Loucy (cell line): ENCODE measurements at regions not wholly inside any gene's neighbourhood (a gene's known extent, or its start where the extent isn't known, plus 50 kb on each side); places are given as distances from the start of the nearest gene placed in this dataset.

Experiments
- EZH2phosphoT487 ChIP-seq: fragments of 200-600 bp; IDR thresholded peaks from 2 replicates; pipeline ENCODE4 v1.6.1; 2018; ENCODE audit warnings: antibody characterized with exemption, mild to moderate bottlenecking, moderate library complexity, borderline replicate concordance
- TF ChIP-seq, protein P1 (sequence below): fragments of 200-600 bp; sonication (generic); conservative IDR thresholded peaks from 2 replicates; pipeline ENCODE4 v1.5.1; 2014; ENCODE audit warnings: mild to moderate bottlenecking, antibody characterized with exemption, low read length

DNA sequence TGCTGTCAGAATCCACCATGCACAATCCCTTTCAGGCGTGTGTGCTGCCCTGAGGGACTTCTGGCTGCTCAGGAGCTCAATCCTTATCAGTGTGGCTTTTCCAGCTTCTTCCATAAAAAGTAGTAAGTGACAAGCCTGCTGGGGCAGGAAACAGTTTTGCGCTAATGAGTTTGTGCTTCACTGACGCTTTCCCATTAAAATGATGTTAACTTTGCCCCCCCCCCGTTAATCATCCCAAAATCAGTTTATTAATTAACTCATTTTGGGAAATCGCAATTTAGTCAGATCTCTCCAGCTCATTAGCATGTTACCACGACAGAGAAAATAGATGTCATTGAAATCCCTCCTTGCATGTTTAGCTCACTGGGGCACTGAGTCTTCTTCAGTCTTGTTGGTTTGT is 186.5 kb upstream of the TENM4 start:
- TF ChIP-seq, protein P1, sequence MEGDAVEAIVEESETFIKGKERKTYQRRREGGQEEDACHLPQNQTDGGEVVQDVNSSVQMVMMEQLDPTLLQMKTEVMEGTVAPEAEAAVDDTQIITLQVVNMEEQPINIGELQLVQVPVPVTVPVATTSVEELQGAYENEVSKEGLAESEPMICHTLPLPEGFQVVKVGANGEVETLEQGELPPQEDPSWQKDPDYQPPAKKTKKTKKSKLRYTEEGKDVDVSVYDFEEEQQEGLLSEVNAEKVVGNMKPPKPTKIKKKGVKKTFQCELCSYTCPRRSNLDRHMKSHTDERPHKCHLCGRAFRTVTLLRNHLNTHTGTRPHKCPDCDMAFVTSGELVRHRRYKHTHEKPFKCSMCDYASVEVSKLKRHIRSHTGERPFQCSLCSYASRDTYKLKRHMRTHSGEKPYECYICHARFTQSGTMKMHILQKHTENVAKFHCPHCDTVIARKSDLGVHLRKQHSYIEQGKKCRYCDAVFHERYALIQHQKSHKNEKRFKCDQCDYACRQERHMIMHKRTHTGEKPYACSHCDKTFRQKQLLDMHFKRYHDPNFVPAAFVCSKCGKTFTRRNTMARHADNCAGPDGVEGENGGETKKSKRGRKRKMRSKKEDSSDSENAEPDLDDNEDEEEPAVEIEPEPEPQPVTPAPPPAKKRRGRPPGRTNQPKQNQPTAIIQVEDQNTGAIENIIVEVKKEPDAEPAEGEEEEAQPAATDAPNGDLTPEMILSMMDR: no peak
- TF ChIP-seq EZH2phosphoT487: no peak
